AG09319 (cell line): ENCODE measurements at regions not wholly inside any gene's neighbourhood (a gene's known extent, or its start where the extent isn't known, plus 50 kb on each side); places are given as distances from the start of the nearest gene placed in this dataset.
"Not testable (repeated sequence)": the region's sequence is repeated elsewhere in the genome, so short reads cannot be mapped to it uniquely, and the experiment has no call there.

Source experiments
- DNase-seq: peaks from one replicate; pipeline ENCODE4 v3.0.0-alpha.2; 2010; ENCODE audit warnings: low read depth; ENCODE audit errors: extremely low read depth
- TF ChIP-seq, protein P1 (sequence below): IDR thresholded peaks from 2 replicates; pipeline ENCODE4 v1.5.1; 2011; ENCODE audit warnings: low read depth, mild to moderate bottlenecking, inconsistent platforms, low read length, moderate library complexity

DNA sequence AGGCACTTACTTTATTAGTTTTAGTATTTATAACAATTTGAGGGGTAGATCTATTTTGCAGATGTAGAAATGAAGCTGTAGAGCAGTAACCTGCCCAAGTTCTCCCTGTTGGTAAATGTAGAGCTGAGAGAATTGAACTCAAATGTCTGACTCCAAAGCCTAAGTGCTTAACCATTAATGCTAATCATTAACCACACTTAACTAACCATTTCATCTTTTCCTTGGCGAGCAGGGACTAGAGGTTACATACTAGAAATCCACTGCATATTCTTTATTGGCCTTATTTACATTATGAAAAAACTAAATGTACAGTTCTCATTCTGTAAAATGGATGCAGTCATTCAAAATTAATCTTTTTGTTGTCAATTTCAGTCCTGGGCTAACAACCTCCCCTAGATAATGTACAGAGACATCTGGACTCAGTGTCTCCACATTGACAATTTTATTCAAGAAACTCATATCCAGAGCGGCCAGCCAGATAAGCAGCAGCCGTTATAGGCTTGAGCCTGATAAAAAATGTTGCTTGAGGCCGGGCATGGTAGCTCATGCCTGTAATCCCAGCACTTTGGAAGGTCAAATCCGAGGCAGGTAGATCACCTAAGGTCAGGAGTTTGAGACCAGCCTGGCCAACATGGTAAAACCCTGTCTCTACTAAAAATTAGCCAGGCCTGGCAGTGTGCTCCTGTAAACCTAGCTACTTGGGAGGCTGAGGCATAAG, 76.7 kb upstream of the PICALM start:
- DNase-seq = no peak
- TF ChIP-seq, protein P1, sequence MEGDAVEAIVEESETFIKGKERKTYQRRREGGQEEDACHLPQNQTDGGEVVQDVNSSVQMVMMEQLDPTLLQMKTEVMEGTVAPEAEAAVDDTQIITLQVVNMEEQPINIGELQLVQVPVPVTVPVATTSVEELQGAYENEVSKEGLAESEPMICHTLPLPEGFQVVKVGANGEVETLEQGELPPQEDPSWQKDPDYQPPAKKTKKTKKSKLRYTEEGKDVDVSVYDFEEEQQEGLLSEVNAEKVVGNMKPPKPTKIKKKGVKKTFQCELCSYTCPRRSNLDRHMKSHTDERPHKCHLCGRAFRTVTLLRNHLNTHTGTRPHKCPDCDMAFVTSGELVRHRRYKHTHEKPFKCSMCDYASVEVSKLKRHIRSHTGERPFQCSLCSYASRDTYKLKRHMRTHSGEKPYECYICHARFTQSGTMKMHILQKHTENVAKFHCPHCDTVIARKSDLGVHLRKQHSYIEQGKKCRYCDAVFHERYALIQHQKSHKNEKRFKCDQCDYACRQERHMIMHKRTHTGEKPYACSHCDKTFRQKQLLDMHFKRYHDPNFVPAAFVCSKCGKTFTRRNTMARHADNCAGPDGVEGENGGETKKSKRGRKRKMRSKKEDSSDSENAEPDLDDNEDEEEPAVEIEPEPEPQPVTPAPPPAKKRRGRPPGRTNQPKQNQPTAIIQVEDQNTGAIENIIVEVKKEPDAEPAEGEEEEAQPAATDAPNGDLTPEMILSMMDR = no peak

DNA sequence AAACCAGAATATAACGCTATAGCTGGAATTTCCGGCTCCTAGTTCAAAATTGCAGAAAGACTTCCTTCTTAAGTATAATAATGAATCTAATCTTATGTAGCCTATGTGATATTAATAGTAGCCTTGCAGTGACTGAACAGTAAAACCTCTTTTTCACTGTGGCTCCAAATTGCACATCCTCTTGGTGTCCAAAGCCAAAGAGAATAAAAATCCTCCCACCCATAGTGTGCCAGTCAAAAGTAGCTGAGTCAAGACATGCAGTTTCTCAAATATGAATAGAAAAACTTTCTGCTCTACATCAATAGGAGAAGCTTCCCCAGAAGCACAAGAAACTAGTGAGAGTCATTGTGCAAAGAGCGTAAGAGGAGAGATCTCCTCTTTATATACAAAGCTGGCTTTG, 76.0 kb upstream of the PICALM start:
- TF ChIP-seq, protein P1 = no peak
- no peak for DNase-seq

DNA sequence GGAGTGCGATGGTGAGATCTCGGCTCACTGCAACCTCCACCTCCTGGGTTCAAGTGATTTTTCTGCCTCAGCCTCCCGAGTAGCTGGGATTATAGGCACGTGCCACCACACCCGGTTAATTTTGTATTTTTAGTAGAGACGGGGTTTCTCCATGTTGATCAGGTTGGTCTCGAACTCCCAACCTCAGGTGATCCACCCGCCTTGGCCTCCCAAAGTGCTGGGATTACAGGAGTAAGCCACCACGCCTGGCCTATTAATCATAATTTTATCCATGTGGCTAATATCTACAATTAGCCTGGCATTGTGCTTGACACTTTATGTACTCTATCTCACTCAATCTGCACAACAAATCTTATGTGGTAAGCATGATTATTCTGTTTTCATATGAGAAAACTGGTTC, 75.2 kb upstream of the PICALM start:
- not testable (repeated sequence) for DNase-seq

DNA sequence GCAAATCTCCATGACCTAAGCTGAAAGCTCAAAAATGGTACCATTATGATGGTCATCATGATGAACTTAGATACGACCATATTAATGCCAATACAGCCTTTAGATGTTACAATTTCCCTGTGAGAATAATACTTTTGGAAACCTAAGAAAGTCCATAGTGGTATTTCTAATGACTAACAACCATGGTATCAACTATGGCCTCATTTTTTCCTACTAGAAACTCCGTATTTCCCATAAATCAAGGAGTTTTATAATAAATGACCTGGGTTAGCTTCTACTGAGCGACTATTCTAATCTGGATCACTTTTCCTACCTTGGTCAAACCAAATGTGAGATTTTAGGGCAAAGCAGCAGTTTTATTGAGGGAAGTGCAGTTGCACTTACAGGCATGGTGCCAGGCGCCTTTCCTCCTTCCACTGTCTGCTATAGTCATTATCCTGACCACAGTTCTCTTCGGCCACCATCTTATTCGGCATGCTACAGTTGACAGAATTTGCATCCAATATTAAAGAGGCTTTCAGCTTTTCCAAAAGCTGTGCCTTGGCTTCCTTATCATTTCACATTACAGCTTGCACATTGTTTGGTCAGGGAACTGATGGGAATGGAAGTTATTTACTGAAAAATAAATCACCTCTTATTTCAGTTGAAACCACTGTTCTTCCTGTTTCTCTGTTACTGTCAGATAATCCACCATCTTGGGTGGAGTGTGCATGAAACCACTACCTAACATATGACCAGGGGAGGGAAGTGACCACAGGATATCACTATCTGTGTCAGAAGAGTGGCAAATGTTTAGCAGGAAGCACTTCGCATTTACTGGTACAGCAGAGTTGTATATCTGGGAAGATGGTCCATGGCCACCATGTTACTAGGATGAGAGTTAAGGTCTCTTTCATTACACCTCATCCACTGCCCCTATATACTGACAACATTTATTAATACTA, 74.5 kb upstream of the PICALM start:
- TF ChIP-seq, protein P1 = no peak
- no peak for DNase-seq

DNA sequence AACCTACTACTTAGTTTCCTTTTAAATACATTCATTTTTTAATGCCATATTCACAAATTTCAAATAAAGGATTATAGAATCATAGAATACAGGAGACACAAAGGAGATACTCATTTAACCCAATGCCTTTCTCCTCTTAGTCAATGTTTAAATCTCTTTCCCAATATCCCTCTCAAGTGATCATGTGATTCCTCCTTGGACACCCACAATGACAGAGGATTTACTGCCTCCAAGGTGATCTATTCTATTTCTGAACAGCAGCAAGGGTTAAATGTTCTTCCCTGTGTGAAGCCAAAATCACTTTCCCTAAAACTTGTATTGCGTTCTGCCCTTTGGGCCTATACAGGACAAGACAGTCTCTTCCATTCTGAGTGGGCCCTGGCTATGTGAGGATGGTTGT, 73.3 kb upstream of the PICALM start:
- no peak for DNase-seq
- TF ChIP-seq, protein P1 = no peak

DNA sequence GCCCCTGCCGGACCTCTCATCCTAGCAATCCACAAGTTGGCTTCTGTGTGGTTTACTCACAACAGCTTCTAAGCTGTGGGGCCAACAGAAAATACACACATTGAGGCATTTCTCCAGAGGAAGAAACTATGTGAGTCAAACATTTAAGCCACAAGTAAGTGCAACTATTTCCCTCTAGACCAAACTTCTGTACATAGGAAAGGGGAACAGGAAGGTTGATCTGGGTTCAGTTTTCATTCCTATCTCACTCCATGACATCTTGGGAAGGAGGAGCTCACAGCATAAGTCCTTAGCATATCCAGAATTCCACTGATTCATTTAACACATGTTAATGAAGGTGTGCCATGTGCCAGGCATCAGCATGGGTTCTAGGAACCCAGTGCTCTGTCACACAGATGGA, 72.8 kb upstream of the PICALM start:
- DNase-seq = no peak
- TF ChIP-seq, protein P1 = no peak

DNA sequence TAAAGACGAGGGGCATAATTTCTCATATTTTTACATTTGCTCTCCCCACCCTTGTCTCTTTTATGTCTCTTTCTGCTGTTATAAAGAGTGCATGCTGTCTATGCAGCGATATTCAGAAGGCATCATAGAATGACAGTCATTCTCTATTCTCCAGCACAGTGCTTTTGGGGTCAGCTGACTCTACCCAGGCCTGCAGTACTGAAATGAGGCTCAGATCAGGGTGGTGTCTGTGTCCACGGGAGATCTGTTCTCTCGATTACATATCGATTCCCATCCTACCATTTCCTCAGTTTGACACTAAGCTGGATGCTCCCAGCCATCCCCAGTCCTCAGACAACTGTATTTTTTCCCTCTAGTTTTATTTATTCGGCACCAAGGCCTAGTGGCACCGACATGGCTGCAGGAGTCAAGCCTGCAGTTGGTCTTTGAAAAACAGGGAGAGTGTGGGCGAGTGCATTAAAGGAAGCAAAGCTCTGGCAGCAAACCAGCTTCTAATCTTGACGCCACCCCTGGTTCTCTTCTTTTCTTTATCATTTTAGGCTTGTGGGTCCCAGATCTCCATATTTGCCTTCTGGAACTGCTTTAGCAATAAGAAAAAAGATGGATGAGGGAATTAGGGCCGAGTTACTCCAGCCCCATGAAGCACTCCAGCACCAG, 71.6 kb upstream of the PICALM start:
- TF ChIP-seq, protein P1 = no peak
- no peak for DNase-seq
